GM19099 (cell line): ENCODE measurements at regions not wholly inside any gene's neighbourhood (a gene's known extent, or its start where the extent isn't known, plus 50 kb on each side); places are given as distances from the start of the nearest gene placed in this dataset.

Source experiments
- POLR2A ChIP-seq: IDR thresholded peaks from 3 replicates; pipeline ENCODE4 v1.6.1; 2011; ENCODE audit warnings: low read depth; ENCODE audit not compliant: insufficient read length; ENCODE audit errors: extremely low read depth

DNA sequence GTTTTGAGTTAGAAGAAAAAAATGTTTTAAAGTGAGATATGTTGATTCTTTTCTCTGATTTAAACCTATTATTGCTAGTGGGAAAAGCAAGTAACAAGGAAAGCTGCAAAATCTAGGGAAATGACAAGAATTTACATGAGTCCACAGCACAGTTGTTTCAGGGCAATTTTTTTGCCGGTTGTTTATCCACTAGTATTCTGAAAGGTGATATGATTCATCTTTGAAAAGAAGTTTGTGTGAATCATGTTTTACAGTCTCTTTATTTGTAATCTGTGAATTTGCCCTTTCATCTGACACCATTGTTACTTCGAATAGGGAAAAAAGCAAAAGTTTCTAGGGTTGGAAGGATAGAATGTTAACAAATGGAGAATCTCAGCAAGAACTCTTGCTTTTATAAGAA is 894.7 kb downstream of the OTOL1 start:
- no peak for TF ChIP-seq POLR2A

DNA sequence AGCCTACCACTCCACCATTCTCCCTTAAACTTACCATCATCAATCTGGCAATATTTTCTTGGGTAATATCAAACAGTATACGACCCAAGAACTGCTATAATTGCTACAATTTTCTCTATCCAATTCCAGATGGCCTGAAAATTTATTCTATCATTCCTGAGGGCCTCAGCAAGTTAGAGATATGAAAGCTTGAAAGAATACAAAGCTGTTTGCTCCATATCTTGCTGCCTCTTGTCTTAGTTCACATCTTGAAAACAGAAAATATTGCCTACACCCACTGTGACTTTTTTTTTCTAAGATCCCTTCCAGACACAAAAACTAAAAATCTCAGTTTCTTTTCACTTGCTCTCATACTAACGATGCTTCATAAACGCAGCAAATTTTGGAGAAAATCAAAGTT is 898.9 kb downstream of the OTOL1 start:
- TF ChIP-seq POLR2A = no peak

DNA sequence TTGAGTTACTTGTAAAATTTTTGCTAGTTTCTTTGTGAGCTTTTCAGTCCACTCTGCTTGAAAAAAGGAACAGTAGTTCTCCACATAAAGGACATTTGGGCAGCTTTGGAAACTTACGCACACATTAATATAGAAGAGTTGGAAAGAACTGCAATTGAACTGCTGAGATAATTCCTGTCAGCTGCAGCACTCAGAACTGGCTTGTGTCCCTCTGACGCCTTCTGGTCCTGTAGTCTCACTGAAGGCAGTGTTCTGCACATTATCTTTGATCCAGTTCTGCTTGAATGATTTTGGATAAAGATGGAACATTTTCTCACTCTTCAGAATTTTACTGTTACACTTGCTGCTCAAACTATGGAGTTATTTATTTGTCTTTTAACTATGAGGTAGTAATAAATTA is 901.9 kb downstream of the OTOL1 start:
- no peak for TF ChIP-seq POLR2A

DNA sequence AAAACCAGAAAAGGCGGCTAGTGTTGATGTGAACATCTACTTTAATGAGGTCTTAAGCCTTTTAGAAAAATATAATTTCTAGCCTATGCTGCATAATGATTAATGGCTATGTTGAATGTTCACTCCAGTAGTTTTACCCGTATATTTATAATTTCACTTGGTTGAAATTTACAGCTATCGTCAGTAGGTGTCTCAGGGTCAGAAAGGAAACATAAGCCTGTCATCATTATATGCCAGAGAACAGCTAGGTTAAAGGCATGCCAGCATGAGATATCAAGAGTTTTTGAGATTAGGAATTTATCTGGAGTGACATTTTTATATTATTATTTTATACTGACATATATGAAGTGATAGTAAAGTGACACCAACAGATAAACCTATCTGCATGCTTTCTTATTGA is 904.1 kb downstream of the OTOL1 start:
- TF ChIP-seq POLR2A = no peak

DNA sequence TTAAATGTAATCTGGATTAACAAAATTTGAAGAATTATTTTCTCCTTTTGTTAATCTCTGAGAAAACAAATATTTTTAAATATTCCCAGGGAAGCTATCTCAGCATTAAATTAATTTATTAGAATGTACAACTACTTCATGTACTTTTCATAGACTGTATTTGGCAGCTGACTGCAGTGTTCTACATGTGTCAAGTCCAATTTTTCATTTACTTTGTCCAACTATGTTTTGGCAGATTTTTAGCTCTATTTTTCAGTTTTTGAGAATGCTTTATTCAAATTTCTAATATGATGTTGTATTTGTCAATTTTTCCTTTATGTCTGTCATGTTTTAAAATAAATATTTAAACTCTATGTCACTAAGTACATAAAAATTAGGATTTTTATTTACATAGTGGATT is 925.1 kb downstream of the OTOL1 start:
- TF ChIP-seq POLR2A = no peak

DNA sequence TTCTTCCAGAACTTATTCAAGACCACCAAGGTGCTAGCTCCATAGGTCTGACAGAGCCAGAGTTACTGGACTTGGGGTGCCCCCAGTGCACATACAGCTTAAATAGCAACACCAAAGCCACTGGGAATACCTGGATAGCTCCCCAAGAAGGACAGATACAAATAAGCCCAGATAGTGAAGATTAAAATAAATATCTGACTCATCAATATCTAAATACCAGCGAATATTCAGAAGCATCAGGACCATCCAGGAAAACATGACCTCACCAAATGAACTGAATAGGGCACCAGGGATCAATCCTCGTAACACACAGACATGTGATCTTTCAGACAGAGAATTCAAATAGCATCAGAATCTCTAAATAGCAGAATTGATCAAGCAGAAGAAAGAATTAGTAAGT is 931.6 kb downstream of the OTOL1 start:
- no peak for TF ChIP-seq POLR2A

DNA sequence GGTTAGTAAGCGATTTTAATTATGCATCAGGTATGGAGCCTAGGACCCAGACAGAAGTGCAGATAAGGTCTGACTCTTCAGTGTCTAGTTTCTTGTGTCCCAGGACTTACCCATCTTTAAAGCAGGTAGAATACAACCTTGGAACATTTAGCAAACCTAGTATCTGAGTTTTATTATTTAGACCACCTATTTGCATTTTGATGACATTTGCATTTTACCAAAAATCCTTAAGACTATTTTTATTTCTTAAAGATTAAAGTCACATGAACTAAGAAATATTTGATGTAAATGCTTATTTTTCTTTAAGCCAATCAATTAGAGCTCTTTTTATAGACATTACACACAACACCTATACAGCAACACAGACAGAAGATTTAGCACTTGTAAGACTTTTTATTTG is 939.1 kb downstream of the OTOL1 start:
- TF ChIP-seq POLR2A = no peak

DNA sequence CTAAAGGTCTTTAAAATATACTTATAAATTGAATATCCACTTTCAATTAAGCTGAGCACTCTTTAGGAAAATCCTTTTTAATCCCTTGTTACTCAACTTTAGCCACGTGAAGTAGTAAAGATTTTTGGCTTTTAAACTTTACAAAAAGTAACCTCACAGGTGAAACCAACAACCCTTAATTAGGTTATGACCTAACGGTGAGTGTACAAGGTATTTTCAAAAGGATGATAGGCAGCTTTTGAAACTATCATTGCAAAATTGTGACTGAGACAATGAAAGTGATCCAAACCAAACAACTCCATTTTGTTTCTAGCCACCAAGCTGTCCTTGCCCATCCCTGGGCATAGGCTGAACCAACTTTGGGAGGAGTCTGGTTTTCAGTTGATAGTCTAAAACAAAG is 940.2 kb downstream of the OTOL1 start:
- TF ChIP-seq POLR2A = no peak

DNA sequence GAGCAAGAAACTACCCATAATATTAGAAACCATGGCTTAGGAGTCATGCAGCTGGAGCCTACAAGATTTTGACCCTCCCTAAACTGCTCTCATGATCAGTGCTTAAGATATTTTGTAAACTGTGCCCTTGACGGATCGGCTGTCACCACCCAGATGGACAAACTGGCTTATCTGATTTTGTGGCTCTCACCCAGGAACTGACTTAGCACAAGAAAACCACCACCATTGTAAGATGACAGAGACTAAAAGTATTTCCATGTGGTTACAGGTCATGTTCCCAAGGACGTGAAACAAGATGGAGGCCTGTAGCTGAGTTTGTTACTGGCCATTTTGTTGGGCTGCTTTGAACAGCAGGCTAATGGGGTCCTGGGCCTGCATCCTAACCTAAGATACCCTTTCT is 940.9 kb downstream of the OTOL1 start:
- TF ChIP-seq POLR2A = no peak

DNA sequence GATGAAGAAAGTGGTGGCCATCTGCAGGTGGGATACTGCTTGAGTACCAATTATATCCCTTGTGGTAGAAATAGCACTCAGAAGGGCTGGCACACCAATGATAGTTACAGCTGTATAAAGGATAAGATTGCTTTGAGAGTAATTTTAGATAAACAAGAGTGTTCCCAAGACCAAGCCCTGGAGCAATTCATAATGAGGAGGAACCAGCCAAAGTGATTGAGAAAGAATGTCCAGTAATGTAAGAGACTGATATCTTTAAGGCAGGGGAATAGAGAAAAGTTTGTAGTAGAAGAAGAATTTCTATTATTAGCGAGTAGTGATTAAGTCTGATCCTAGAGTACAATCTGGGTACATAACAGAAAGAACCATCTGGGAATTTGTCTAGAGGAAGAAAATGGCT is 945.1 kb downstream of the OTOL1 start:
- TF ChIP-seq POLR2A = no peak

DNA sequence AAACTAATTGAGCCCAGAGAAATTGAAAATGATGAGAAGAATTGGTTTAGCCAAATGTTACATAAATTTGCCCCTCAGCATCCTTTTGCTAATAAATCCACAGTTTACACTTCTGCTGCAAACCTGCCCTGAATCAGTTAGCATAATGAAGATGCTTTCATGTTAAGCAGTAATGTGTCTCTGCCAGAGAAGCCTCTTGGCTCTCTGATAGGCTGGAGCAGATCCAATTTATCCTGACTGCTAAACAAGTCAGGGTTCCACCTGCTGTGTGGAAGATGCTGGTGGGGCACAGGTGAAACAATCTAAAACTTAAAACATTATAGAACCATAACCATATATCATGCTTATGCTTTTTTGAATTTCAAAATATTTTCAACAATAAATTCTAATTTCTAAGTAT is 946.8 kb downstream of the OTOL1 start:
- TF ChIP-seq POLR2A = no peak

DNA sequence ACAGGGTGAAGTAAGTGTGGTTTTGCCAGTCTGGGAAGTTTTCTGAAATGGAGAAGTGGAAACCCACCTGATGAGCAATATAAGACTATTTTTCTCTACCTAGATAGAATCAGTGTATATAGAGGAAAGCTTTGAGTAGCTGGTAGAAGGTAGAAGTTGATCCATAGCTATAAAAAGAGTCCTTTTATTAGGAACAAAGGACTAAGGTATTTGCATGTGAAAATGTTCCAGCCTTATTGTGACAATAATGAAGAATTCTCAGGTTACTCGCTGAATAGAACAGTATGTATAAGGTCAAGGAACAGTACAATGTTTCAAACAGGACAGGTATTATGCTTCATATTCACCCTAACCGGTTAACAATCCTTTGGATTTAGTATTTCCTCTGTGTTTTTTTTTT is 972.2 kb downstream of the OTOL1 start:
- TF ChIP-seq POLR2A = no peak

DNA sequence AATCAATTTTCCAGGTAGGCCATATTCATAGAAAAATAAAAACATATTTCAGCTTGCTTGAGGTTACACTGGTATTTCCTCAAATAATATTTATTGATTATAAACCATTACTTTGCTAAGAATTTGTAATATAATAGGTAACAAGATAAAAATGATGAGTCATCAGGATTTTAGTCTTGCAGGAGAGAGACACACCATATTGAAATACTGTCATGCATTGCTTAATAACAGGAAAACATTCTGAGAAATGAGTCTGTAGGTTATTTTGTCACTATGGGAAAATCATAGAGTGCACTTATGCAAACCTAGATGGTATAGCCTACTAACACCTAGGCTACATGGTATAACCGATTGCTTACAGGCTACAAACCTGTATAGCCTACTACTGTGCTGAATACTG is 990.5 kb downstream of the OTOL1 start:
- no peak for TF ChIP-seq POLR2A

DNA sequence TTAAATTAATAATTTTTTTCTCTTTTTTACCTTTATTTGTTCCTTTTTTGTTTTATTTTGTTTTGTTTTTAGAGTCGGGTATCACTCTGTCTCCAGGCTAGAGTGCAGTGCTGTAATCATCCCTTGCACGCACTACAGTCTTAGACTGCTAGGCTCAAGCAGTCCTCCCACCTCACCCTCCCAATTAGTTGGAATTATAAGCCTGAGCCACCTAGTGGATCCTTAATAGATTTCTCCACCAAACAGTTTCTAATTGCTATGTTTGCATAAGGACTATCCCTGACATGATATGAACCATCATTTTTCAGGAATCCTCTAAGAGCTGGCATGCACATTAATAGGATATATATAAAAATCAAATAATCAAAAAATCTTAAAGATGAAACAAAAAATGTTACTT is 993.2 kb downstream of the OTOL1 start:
- no peak for TF ChIP-seq POLR2A

DNA sequence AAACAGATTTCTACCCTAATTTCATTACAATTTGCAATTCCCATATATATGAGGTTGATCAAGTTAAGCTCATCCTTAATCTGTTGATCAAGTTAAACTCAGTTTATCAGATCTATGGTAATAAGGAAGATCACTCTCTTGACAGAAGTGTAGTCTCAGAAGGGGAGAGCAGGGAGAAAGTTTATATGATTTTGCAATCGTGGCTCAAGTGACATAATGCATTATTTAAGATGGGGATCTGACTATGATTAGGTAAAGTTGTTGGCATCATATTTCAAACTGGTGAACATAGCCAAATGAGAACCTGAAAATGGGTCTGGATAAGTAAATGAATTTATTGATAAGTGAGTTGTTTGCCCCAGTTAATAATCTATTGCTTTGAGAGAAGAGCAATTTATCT is 995.3 kb downstream of the OTOL1 start:
- no peak for TF ChIP-seq POLR2A

DNA sequence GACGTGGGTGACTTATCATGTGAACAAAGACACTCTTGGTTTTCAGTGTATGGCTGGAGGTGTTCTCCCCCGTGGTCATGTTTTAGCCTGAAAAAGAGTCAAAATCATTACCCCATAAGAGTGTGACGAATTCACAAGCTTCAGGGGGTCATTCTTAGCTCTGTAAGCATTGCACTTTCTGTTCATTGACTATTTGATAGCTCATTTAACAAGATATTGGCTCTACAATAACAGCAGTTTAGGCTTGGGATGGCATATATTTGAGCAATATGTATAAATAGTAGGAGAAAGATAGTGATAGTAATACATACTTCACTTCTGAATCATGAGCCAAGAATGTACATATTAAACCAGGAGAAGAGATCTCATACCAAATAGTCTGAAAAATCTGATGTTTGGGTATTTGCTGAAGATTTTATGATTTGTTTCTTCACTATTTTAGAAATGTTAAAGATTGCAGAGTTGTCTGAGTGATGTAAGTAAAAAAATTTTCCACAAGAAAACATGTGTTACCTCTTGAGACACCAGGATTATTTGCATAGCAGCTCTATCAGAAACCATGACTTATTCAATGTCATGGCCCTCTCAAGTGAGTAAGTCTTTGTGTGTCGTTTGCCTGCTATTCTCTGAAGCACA is 996.0 kb downstream of the OTOL1 start:
- TF ChIP-seq POLR2A = no peak

DNA sequence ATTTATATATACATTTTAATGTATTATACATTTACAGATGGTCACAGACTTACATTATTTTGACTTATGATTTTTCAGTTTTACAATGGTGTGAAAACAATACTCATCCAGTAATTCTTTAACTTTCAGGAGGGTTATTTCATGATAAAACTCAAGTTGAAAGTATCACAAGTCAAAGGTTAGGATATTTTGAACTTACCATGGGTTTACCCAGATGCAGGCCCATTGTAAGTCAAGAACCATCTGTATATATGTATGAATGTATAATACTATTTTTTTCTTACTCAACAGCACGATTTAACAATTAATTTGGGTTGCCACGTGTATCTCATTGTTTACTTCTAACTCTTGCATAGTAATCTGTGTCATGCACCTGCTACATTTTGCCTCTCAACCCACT is 1002.0 kb downstream of the OTOL1 start:
- no peak for TF ChIP-seq POLR2A
